ENCODE measurements at regions not wholly inside any gene's neighbourhood (a gene's known extent, or its start where the extent isn't known, plus 50 kb on each side); places are given as distances from the start of the nearest gene placed in this dataset.

GRCh38 chr2:71950256-71951082 lies 197.2 kb downstream of the CYP26B1 start:
- no peak for DNase-seq

- DNase-seq = no peak
These were observed 198.2 kb downstream of the CYP26B1 start for GRCh38 chr2:71949537-71949798.

- no peak for DNase-seq
These were observed 198.7 kb downstream of the CYP26B1 start for GRCh38 chr2:71948781-71949536.

- no peak for DNase-seq
These were observed 199.9 kb downstream of the CYP26B1 start for GRCh38 chr2:71947809-71948208.

- no peak for DNase-seq
These were observed 202.1 kb downstream of the CYP26B1 start for GRCh38 chr2:71945603-71945959.

GRCh38 chr2:71944806-71945602 lies 202.7 kb downstream of the CYP26B1 start:
- DNase-seq = no peak

- DNase-seq = no peak
These were observed 203.5 kb downstream of the CYP26B1 start for GRCh38 chr2:71944183-71944550.

GRCh38 chr2:71943238-71944182 lies 204.2 kb downstream of the CYP26B1 start:
- DNase-seq = no peak

GRCh38 chr2:71941726-71942525 lies 205.7 kb downstream of the CYP26B1 start:
- DNase-seq = no peak

- no peak for DNase-seq
These were observed 207.0 kb downstream of the CYP26B1 start for GRCh38 chr2:71940695-71941094.

GRCh38 chr2:71939588-71940535 lies 207.8 kb downstream of the CYP26B1 start:
- no peak for DNase-seq

GRCh38 chr2:71938659-71939587 lies 208.7 kb downstream of the CYP26B1 start:
- DNase-seq = no peak

- DNase-seq = no peak
These were observed 209.6 kb downstream of the CYP26B1 start for GRCh38 chr2:71938108-71938507.

- DNase-seq = no peak
These were observed 210.3 kb downstream of the CYP26B1 start for GRCh38 chr2:71937396-71937795.

GRCh38 chr2:71936076-71937030 lies 211.3 kb downstream of the CYP26B1 start:
- DNase-seq = no peak

- no peak for DNase-seq
These were observed 212.3 kb downstream of the CYP26B1 start for GRCh38 chr2:71935262-71935848.

GRCh38 chr2:71934595-71935261 lies 212.9 kb downstream of the CYP26B1 start:
- DNase-seq = no peak

- no peak for DNase-seq
These were observed 213.4 kb downstream of the CYP26B1 start for GRCh38 chr2:71934320-71934593.

Measured in DMS153 (cell line).